ENCODE measurements at regions not wholly inside any gene's neighbourhood (a gene's known extent, or its start where the extent isn't known, plus 50 kb on each side); places are given as distances from the start of the nearest gene placed in this dataset.

DNA sequence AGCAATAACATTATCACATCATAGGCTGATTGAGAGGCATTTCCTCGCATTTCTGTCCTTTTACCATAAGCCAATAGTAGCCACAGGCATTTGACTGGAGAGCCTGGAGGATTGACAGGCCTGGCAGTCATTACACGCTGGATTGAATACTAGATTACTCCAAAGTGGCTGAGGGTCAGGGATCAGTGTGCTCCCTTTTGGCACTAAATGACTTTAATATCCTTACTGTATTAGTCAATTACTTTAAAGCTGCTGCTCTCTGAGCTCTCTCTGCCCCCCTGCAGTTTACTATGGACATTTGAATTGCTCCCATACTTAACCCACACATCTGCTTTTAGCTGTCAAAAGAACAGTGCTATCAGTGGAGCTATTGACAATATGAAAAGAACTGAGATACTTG, 302.0 kb downstream of the TFEC start:
- TF ChIP-seq, protein P1, sequence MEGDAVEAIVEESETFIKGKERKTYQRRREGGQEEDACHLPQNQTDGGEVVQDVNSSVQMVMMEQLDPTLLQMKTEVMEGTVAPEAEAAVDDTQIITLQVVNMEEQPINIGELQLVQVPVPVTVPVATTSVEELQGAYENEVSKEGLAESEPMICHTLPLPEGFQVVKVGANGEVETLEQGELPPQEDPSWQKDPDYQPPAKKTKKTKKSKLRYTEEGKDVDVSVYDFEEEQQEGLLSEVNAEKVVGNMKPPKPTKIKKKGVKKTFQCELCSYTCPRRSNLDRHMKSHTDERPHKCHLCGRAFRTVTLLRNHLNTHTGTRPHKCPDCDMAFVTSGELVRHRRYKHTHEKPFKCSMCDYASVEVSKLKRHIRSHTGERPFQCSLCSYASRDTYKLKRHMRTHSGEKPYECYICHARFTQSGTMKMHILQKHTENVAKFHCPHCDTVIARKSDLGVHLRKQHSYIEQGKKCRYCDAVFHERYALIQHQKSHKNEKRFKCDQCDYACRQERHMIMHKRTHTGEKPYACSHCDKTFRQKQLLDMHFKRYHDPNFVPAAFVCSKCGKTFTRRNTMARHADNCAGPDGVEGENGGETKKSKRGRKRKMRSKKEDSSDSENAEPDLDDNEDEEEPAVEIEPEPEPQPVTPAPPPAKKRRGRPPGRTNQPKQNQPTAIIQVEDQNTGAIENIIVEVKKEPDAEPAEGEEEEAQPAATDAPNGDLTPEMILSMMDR (IDR thresholded peaks at IDR 0.05; ENCODE audit: low read length), result no peak
- no peak for TF ChIP-seq EZH2phosphoT487 (IDR thresholded peaks at IDR 0.05; ENCODE audit: low read length)
